ENCODE measurements at regions not wholly inside any gene's neighbourhood (a gene's known extent, or its start where the extent isn't known, plus 50 kb on each side); places are given as distances from the start of the nearest gene placed in this dataset.
"Not testable (repeated sequence)": the region's sequence is repeated elsewhere in the genome, so short reads cannot be mapped to it uniquely, and the experiment has no call there.

- peaks cover 6% of the 10 kb centered on the region for H3K4me1 ChIP-seq (ENCODE audit: control insufficient read depth, insufficient read depth, low read length)
- H3K36me3 ChIP-seq (ENCODE audit: control insufficient read depth, insufficient read depth, low read length): no peaks in the 10 kb centered on the region
- H3K9me3 ChIP-seq (ENCODE audit: control insufficient read depth, low read length): no peaks in the 10 kb centered on the region
- no peaks in the 10 kb centered on the region for H3K27me3 ChIP-seq (ENCODE audit: control insufficient read depth, insufficient read depth, low read length, poor library complexity, severe bottlenecking)
- H3K27ac ChIP-seq (ENCODE audit: insufficient read depth, low read depth, low read length, poor library complexity, severe bottlenecking): no peak overlapping the region
- H3K4me3 ChIP-seq (ENCODE audit: insufficient read depth, low read depth, low read length): no peak overlapping the region
These were observed 560.0 kb upstream of the CDH2 start for GRCh38 chr18:28736951-28737350.

- H3K9me3 ChIP-seq (ENCODE audit: control insufficient read depth, low read length): no peaks in the 10 kb centered on the region
- no peaks in the 10 kb centered on the region for H3K27me3 ChIP-seq (ENCODE audit: control insufficient read depth, insufficient read depth, low read length, poor library complexity, severe bottlenecking)
- no peak overlapping the region for H3K27ac ChIP-seq (ENCODE audit: insufficient read depth, low read depth, low read length, poor library complexity, severe bottlenecking)
- peaks cover 6% of the 10 kb centered on the region for H3K4me1 ChIP-seq (ENCODE audit: control insufficient read depth, insufficient read depth, low read length)
- 67 to 70% methylated on average over 1 of the region's 2 CpGs for WGBS, 2 experiments
- no peaks in the 10 kb centered on the region for H3K36me3 ChIP-seq (ENCODE audit: control insufficient read depth, insufficient read depth, low read length)
- H3K4me3 ChIP-seq (ENCODE audit: insufficient read depth, low read depth, low read length): no peak overlapping the region
These were observed 559.3 kb upstream of the CDH2 start for GRCh38 chr18:28736223-28736622.

DNA sequence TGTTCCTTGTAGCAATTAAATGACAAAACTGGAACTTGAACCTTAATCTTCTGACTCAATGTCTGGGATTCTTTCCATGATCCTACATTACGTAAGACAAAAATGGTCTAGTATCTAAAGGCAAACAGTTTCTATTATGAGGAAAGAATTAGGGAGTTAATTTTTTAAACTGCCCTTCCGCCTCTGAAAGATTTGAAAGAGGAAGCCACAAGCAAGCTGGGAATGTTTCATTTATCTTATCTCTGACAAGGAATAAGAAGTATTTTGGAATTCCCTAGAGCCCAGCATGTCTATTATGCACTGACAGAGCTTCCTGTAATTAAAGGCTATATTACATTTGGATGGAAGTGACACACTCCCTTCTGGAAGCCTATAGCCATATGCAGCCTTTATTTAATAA lies 558.8 kb upstream of the CDH2 start:
- 92 to 96% methylated on average over 2 of the region's 2 CpGs for WGBS, 2 experiments
- Histone ChIP-seq H3K4me3 (ENCODE audit: insufficient read depth, low read depth, low read length) (no peak overlapping the region), H3K4me1 (ENCODE audit: control insufficient read depth, insufficient read depth, low read length) (peaks cover 6% of the 10 kb centered on the region)

DNA sequence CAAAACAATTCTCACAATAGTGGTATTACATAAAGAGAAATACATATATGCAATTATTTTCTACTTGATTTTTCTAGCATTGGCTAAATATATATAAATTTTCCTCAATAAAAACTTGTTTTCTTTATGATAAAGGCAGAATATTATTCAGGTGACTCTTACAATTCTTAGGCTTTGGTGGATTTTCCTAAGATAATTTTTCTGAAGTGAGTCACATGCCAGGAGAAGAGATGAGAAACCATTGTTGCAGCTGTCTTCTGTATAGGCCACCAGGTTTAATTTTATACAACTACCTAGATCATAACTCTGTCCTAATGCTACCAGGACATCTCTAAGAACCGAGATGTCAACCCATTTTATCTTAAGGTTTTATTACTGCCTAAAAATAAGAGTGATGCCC lies 552.4 kb upstream of the CDH2 start:
- Histone ChIP-seq H3K4me3 (ENCODE audit: insufficient read depth, low read depth, low read length) (no peak overlapping the region), H3K27me3 (ENCODE audit: control insufficient read depth, insufficient read depth, low read length, poor library complexity, severe bottlenecking) (no peaks in the 10 kb centered on the region), H3K36me3 (ENCODE audit: control insufficient read depth, insufficient read depth, low read length) (no peaks in the 10 kb centered on the region), H3K4me1 (ENCODE audit: control insufficient read depth, insufficient read depth, low read length) (no peaks in the 10 kb centered on the region), H3K27ac (ENCODE audit: insufficient read depth, low read depth, low read length, poor library complexity, severe bottlenecking) (no peak overlapping the region), H3K9me3 (ENCODE audit: control insufficient read depth, low read length) (no peaks in the 10 kb centered on the region)
- 88 to 93% methylated on average over 1 of the region's 1 CpG for WGBS, 2 experiments

More for the DNA sequence above, 558.8 kb upstream of the CDH2 start:
- Histone ChIP-seq H3K36me3 (ENCODE audit: control insufficient read depth, insufficient read depth, low read length) (no peaks in the 10 kb centered on the region), H3K27me3 (ENCODE audit: control insufficient read depth, insufficient read depth, low read length, poor library complexity, severe bottlenecking) (no peaks in the 10 kb centered on the region), H3K27ac (ENCODE audit: insufficient read depth, low read depth, low read length, poor library complexity, severe bottlenecking) (no peak overlapping the region), H3K9me3 (ENCODE audit: control insufficient read depth, low read length) (no peaks in the 10 kb centered on the region)

DNA sequence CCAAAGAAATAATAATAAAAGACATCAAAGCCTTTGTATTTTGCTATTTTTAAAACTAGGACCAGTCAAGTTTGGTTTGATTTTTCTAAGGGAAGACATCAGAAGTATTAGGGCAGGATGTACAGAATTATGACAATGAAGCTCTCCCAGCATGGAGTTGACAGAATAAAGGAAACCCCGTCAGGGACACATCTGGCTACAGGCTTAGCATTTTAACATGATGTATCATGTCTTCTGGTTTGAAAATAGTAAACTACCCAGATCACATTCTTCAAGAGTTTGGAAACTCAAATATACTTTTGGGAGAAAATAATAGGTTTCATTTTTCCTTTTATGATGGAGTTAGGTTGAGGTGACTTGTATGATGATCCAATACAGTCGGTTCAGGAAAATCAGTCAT lies 552.0 kb upstream of the CDH2 start:
- H3K9me3 ChIP-seq (ENCODE audit: control insufficient read depth, low read length): no peaks in the 10 kb centered on the region
- H3K27me3 ChIP-seq (ENCODE audit: control insufficient read depth, insufficient read depth, low read length, poor library complexity, severe bottlenecking): no peaks in the 10 kb centered on the region
- no peaks in the 10 kb centered on the region for H3K36me3 ChIP-seq (ENCODE audit: control insufficient read depth, insufficient read depth, low read length)
- H3K4me1 ChIP-seq (ENCODE audit: control insufficient read depth, insufficient read depth, low read length): no peaks in the 10 kb centered on the region
- 89 to 95% methylated on average over 1 of the region's 2 CpGs for WGBS, 2 experiments
- H3K4me3 ChIP-seq (ENCODE audit: insufficient read depth, low read depth, low read length): no peak overlapping the region
- no peak overlapping the region for H3K27ac ChIP-seq (ENCODE audit: insufficient read depth, low read depth, low read length, poor library complexity, severe bottlenecking)

- not testable (repeated sequence) for H3K4me1 ChIP-seq (ENCODE audit: control insufficient read depth, insufficient read depth, low read length); H3K9me3 ChIP-seq (ENCODE audit: control insufficient read depth, low read length); H3K27ac ChIP-seq (ENCODE audit: insufficient read depth, low read depth, low read length, poor library complexity, severe bottlenecking); H3K36me3 ChIP-seq (ENCODE audit: control insufficient read depth, insufficient read depth, low read length); H3K27me3 ChIP-seq (ENCODE audit: control insufficient read depth, insufficient read depth, low read length, poor library complexity, severe bottlenecking); H3K4me3 ChIP-seq (ENCODE audit: insufficient read depth, low read depth, low read length)
- 90 to 93% methylated on average over 4 of the region's 4 CpGs for WGBS, 2 experiments
These were observed 550.3 kb upstream of the CDH2 start for GRCh38 chr18:28727189-28727588.

DNA sequence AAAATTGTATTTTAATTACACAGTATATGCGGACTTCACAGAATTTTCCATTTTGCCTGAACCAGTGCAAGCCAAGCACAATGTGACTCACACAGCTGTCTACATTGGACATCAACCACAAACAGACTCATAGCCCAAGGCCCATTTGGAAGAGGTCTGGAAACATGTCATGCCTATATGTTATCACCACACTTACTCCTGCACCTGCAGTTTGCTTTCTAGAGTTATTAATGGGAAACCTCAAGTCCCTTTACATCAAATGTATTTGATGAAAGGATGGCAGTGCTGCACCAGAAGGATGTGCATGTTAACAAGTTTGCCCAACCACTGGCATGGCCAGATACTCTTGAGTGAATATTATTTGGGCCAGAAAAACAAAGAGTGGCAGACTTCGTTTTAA lies 548.9 kb upstream of the CDH2 start:
- Histone ChIP-seq H3K27ac (ENCODE audit: insufficient read depth, low read depth, low read length, poor library complexity, severe bottlenecking) (no peak overlapping the region), H3K27me3 (ENCODE audit: control insufficient read depth, insufficient read depth, low read length, poor library complexity, severe bottlenecking) (no peaks in the 10 kb centered on the region), H3K4me1 (ENCODE audit: control insufficient read depth, insufficient read depth, low read length) (no peaks in the 10 kb centered on the region), H3K36me3 (ENCODE audit: control insufficient read depth, insufficient read depth, low read length) (no peaks in the 10 kb centered on the region), H3K4me3 (ENCODE audit: insufficient read depth, low read depth, low read length) (no peak overlapping the region), H3K9me3 (ENCODE audit: control insufficient read depth, low read length) (no peaks in the 10 kb centered on the region)
- WGBS, 2 experiments: 93 to 98% methylated on average over 2 of the region's 2 CpGs

DNA sequence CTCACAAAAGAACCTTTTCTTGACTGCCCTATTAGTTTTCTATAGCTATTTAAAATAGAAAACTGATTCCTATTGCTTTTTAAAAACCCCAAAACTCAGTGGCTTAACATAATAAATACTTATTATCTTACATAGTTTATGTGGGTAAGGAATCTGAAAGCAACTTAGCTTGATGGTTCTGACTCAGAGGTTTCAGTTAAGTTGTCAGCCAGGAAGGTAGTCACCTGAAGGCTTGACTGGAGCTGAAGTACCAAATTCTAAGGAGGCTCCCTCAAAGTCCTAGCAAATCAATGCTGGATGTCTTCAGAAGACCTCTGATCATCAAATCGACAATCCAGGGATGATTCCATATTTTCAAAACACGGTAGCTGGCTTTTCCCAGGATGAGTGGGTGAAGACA lies 546.6 kb upstream of the CDH2 start:
- no peaks in the 10 kb centered on the region for H3K9me3 ChIP-seq (ENCODE audit: control insufficient read depth, low read length)
- H3K27ac ChIP-seq (ENCODE audit: insufficient read depth, low read depth, low read length, poor library complexity, severe bottlenecking): no peak overlapping the region
- H3K27me3 ChIP-seq (ENCODE audit: control insufficient read depth, insufficient read depth, low read length, poor library complexity, severe bottlenecking): no peaks in the 10 kb centered on the region
- H3K4me3 ChIP-seq (ENCODE audit: insufficient read depth, low read depth, low read length): no peak overlapping the region
- no peaks in the 10 kb centered on the region for H3K4me1 ChIP-seq (ENCODE audit: control insufficient read depth, insufficient read depth, low read length)
- 92 to 97% methylated on average over 2 of the region's 2 CpGs for WGBS, 2 experiments
- H3K36me3 ChIP-seq (ENCODE audit: control insufficient read depth, insufficient read depth, low read length): no peaks in the 10 kb centered on the region

GRCh38 chr18:28718696-28719095 lies 541.8 kb upstream of the CDH2 start:
- Histone ChIP-seq H3K4me3 (ENCODE audit: insufficient read depth, low read depth, low read length) (no peak overlapping the region), H3K27ac (ENCODE audit: insufficient read depth, low read depth, low read length, poor library complexity, severe bottlenecking) (no peak overlapping the region), H3K4me1 (ENCODE audit: control insufficient read depth, insufficient read depth, low read length) (peaks cover 3% of the 10 kb centered on the region), H3K9me3 (ENCODE audit: control insufficient read depth, low read length) (no peaks in the 10 kb centered on the region), H3K36me3 (ENCODE audit: control insufficient read depth, insufficient read depth, low read length) (no peaks in the 10 kb centered on the region), H3K27me3 (ENCODE audit: control insufficient read depth, insufficient read depth, low read length, poor library complexity, severe bottlenecking) (no peaks in the 10 kb centered on the region)

- Histone ChIP-seq H3K9me3 (ENCODE audit: control insufficient read depth, low read length) (no peaks in the 10 kb centered on the region), H3K27me3 (ENCODE audit: control insufficient read depth, insufficient read depth, low read length, poor library complexity, severe bottlenecking) (no peaks in the 10 kb centered on the region), H3K36me3 (ENCODE audit: control insufficient read depth, insufficient read depth, low read length) (no peaks in the 10 kb centered on the region), H3K27ac (ENCODE audit: insufficient read depth, low read depth, low read length, poor library complexity, severe bottlenecking) (no peak overlapping the region), H3K4me1 (ENCODE audit: control insufficient read depth, insufficient read depth, low read length) (peaks cover 3% of the 10 kb centered on the region), H3K4me3 (ENCODE audit: insufficient read depth, low read depth, low read length) (no peak overlapping the region)
- WGBS, 2 experiments: 81 to 100% methylated on average over 1 of the region's 1 CpG
These were observed 539.4 kb upstream of the CDH2 start for GRCh38 chr18:28716338-28716737.

DNA sequence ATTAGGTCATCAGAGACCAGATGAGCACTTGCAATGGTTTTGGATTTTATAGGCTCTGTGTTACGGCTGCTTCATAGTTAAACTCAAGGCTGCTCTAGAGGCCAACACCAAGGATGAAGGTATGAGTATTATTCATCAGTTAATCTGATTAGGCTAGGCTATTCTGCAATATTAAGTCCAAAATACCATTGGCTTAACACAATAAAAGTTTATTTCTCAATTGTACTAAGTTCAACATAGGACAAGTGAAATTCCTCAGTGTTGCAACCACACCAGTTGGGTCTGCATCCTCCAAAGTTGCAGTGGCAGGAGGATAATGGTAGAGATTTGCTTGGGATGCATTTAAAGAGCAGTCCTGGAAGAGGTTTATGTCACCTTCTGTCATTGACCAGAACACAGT lies 538.3 kb upstream of the CDH2 start:
- H3K9me3 ChIP-seq (ENCODE audit: control insufficient read depth, low read length): no peaks in the 10 kb centered on the region
- no peaks in the 10 kb centered on the region for H3K36me3 ChIP-seq (ENCODE audit: control insufficient read depth, insufficient read depth, low read length)
- H3K27ac ChIP-seq (ENCODE audit: insufficient read depth, low read depth, low read length, poor library complexity, severe bottlenecking): no peak overlapping the region
- H3K4me3 ChIP-seq (ENCODE audit: insufficient read depth, low read depth, low read length): no peak overlapping the region
- H3K27me3 ChIP-seq (ENCODE audit: control insufficient read depth, insufficient read depth, low read length, poor library complexity, severe bottlenecking): no peaks in the 10 kb centered on the region
- 85 to 89% methylated on average over 1 of the region's 1 CpG for WGBS, 2 experiments
- H3K4me1 ChIP-seq (ENCODE audit: control insufficient read depth, insufficient read depth, low read length): peaks cover 3% of the 10 kb centered on the region
